D341Med (cell line): ENCODE measurements at regions not wholly inside any gene's neighbourhood (a gene's known extent, or its start where the extent isn't known, plus 50 kb on each side); places are given as distances from the start of the nearest gene placed in this dataset.
"Not testable (repeated sequence)": the region's sequence is repeated elsewhere in the genome, so short reads cannot be mapped to it uniquely, and the experiment has no call there.

Experiments used
- DNase-seq: peaks from one replicate; pipeline ENCODE4 v3.0.0; 2012; ENCODE audit warnings: low spot score

DNA sequence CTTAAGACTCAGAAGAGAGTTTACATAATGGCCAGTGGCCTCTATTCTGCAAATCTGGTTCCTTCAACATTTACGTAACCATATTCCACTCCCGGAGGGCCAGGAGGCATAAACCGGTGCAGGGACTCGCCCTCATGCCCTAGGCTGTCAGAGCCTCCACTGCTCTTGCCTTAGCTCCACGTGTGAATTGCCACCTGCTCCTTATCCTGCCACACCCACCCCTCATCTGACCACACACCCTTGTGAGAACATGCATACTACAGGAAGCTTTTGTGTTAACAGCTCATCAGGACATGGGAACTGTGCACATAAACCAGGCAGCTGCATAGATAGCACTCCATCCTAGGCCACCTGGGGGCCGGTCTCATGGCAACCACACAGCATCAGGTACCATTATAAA, 146.7 kb upstream of the PFKP start:
- DNase-seq = no peak

- DNase-seq = no peak
Observed at GRCh38 chr10:2920168-2920567, 147.2 kb upstream of the PFKP start.

DNA sequence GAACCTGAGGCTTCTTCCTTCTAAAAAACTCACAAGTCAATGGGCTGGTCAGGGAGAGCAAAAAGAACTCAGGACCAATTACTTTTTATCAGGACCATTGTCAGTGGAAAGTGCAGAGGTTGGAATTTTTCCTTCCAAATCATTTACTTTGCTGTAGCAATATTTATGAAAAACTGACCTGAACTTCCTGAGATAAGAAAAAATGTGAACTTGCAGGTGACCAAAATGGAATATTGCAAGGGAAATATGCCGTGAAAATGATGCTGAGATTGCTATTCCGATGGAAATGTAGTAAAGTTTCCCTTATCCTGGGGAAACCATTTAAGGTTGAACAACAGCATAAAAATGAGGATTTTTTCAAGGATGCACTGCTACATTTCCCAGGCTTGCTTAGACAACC, 148.3 kb upstream of the PFKP start:
- DNase-seq = no peak

DNA sequence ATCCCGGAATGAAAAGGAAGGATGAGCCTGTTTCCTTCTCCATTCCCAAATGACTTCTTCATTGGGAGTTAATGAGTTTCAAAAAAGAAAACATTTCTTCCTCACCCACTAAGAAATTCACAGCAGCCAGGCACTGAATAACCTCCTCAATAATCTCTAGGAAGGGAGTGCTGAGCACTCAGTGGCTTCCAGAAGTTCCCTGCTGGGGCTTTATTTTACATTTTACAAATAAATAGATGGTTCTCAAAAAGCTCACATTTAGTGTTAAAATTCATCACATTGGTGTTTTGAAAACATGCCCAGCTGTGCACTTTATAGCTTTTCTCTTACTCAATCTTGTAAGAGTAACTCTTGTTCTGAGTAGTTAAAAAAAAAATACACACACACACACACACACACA, 148.9 kb upstream of the PFKP start:
- DNase-seq = no peak

- no peak for DNase-seq
Observed at GRCh38 chr10:2917926-2918325, 149.4 kb upstream of the PFKP start.

GRCh38 chr10:2915412-2915811, 151.9 kb upstream of the PFKP start:
- no peak for DNase-seq

GRCh38 chr10:2914741-2915140, 152.6 kb upstream of the PFKP start:
- no peak for DNase-seq

GRCh38 chr10:2913474-2913873, 153.9 kb upstream of the PFKP start:
- DNase-seq = no peak

DNA sequence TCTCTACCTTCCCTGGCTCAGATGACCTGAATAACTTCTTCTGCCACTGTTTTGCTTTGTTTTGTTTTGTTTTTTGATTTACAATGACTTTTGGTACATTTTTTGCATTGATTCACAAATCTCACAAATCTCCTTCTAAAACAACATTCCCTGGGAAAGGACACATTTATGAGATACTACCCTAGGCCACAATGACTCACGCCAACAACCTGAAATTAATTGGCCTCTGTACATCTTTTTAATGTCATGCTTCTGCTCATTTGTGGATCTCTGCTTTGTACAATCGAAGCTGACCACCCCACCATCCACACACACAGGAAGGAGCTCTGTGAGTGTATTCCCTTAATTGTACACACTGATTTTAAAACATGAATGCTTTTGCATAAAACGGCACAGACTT, 156.7 kb upstream of the PFKP start:
- DNase-seq = no peak

- DNase-seq = no peak
Observed at GRCh38 chr10:2909921-2910320, 157.4 kb upstream of the PFKP start.

DNA sequence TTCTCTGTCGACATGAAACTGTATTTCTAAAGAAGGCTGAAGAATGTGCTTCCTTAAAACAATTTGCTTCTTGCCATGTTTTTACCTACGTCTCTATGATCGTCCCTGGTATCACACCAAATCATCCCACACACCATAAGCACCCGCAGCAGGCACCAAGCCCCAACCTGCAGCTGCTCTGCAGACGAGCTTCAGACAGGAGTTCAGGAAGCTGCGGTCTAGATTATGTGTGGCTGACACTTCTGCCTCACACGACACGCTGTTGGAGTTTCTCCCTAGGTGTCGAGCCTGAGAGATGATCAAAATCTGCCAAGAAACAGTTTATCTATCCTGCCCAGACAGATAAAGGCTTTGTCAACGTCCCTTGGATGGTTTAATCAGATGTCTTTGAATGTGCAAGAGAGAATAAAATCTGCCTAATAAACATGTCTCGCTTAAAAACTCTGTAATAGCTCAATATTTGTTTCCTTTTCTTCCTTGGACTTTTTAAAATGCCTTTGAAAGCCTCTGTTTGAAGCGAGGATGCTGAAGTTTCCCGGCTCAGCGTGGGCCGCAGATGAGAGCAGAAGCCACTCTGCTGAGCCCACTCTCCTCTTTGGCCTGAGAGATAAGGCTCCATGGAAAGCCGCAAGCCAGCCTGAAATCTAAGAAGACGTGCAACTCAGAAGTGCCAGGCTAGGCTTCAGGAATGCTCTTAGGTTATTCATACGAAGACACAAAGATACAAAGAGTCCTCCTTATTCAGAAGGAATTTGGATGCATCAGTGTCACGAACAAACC, 158.3 kb upstream of the PFKP start:
- DNase-seq = no peak

DNA sequence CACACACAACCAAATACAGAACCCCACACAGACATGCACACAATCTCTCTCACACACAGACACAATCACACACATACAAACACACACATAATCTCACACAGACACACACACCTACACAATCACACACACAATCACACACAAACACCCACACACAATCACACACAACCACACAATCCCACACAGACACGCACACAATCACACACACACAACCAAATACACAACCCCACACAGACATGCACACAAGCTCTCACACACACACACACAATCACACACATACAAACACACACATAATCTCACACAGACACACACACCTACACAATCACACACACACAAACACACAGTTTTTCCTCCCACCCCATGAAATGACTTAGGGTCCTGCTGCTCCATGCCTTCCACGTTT, 160.4 kb upstream of the PFKP start:
- no peak for DNase-seq

GRCh38 chr10:2905851-2906250, 161.5 kb upstream of the PFKP start:
- no peak for DNase-seq

DNA sequence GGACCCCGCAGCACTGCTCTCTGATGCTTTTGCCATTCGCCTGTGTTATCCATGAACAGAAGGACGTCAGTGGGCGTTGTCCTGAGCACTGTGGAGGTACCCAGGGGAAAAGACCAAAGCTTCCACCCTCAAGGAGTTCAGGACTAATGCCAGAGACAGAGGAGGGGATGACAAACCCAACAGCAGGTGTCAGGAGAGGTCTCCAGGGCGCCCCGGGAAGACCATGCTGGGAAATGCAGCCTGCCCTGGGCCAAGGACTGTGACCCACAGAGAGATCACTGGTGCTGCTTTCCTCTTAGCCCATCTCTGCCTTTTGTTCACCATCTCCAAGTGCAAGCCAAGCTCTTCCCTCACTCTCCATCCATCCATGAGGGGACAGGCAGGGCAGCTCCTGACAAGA, 166.8 kb upstream of the PFKP start:
- DNase-seq = no peak

- DNase-seq = no peak
Observed at GRCh38 chr10:2899246-2899951, 167.9 kb upstream of the PFKP start.

GRCh38 chr10:2898509-2898860, 168.9 kb upstream of the PFKP start:
- no peak for DNase-seq

DNA sequence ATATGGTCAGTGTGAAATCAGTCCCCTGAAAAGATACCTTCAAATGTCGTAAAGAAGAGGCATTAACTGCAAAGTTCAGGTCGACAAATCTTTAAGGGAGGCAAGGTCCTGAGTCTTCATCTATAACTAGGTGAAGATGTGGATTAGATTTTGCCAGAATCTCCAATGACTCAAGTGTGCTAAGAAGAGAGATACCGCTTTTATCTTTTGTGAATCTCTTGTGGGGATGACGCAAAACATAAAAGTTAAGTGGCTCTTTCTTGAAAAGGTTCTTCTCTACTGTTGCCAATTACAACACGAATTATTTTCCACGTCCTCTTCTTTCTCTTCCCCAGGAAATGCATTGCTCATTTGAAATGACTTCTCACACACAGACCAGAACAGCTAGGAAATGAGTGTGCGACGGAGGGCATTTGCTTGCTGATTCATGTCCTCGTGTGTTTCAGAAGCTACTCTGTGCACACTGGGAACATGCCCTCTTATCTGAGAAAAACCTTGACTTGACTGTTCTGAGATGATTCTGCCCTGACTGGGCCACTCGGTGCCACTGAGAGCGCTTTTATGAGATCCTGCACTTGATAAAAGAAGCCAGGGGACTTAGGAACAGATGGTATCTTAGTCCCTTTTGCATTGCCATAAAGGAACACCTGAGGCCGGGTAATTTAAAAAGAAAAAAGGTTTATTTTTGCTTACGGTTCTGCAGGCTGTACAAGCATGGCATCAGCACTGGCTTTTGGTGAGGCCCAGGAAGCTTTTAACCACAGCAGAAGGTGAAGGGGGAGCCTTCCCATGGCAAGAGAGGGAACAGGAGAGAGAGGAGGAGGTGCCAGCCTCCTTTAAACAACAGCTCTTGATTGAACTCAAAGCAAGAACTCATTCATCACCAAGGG, 169.5 kb upstream of the PFKP start:
- DNase-seq = no peak

DNA sequence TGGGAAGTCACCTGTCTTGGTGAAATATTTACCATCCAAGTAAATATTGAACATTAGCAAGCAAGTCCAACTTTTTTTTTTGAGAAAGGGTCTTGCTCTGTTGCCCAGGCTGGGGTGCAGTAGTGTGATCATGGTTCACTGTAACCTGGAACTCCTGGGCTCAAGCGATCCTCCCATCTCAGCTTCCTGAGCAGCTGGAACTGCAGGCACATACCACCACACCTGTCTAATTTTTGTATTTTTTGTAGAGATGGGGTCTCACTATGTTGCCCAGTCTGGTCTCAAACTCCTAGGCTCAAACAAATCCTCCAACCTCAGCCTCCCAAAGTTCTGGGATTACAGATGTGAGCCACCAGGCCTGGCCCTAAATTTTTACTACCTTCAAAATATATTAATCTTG, 171.0 kb upstream of the PFKP start:
- DNase-seq = not testable (repeated sequence)

DNA sequence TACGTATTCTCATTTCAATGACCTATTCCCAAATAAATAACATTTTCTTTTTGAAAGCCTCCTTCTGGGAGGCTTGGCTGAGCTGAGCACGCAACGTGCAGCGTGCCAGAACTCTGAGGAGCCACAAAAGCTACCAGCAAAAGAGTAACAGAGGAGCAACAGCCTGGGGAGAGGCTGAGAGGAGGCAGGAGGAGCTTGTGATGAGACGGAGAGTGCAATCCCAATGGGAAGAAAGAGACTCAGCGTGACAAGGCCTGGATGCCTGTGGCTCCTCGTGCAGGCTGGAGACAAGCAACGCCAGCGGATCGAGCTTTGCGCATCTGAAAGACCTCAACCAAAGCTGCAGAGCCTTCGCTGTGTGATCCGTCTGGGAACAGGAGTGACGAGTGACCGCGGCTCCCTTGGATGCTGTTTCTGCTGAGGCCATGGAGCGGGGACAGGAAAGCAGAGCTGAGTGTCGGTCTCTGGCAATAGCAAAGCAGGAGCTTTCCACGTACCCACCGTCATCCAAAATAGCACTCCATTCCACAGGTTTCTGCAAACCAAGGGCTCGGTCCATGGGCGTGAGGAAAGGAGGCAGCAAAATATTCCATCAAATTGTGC, 171.7 kb upstream of the PFKP start:
- no peak for DNase-seq

- no peak for DNase-seq
Observed at GRCh38 chr10:2893991-2894390, 173.4 kb upstream of the PFKP start.

GRCh38 chr10:2893158-2893845, 174.0 kb upstream of the PFKP start:
- DNase-seq = no peak

GRCh38 chr10:2891770-2892124, 175.6 kb upstream of the PFKP start:
- DNase-seq = no peak
